Right lobe of liver (tissue), 6 donors: ENCODE measurements at regions not wholly inside any gene's neighbourhood (a gene's known extent, or its start where the extent isn't known, plus 50 kb on each side); places are given as distances from the start of the nearest gene placed in this dataset.

Source experiments
- ATAC-seq, 4 donors: fragments of 200-7000 bp; cut with Tn5 transposase; one replicate each; pipeline ENCODE4 v1.9.1; 2020; ENCODE audit warnings: mild to moderate bottlenecking in 4 of 4, moderate library complexity in 4 of 4
- DNase-seq, 3 donors: peaks; one replicate each; pipeline ENCODE4 v3.0.0-alpha.2; 2020
- H3K27ac ChIP-seq, 3 donors: fragments of 200-600 bp; one replicate each; pipeline ENCODE4 v1.8.0; 2022
- H3K27me3 ChIP-seq, 2 donors: fragments of 200-600 bp; one replicate each; pipeline ENCODE4 v1.8.0; 2022
- H3K36me3 ChIP-seq, 4 donors: fragments of 200-600 bp; sonication (generic) in 1 of 4; one replicate each; pipeline versions ENCODE4 v1.5.1 to v1.8.0; 2017 to 2022; ENCODE audit warnings: control low read depth in 1 of 4
- H3K4me1 ChIP-seq, 4 donors: fragments of 200-600 bp; sonication (generic) in 1 of 4; one replicate each; pipeline versions ENCODE4 v1.5.1 to v1.8.0; 2017 to 2022; ENCODE audit warnings: control low read depth in 1 of 4
- H3K4me3 ChIP-seq, 3 donors: fragments of 200-600 bp; one replicate each; pipeline ENCODE4 v1.8.0; 2022
- H3K9me3 ChIP-seq, 4 donors: fragments of 200-600 bp; sonication (generic) in 1 of 4; one replicate each; pipeline versions ENCODE4 v1.5.1 to v1.8.0; 2017 to 2022; ENCODE audit warnings: control low read depth in 1 of 4
- CTCF ChIP-seq, 4 donors: fragments of 200-600 bp in 3 of 4; fragments of 450-650 bp in 1 of 4; IDR thresholded peaks; one replicate each; pipeline versions ENCODE4 v1.5.1 to v1.8.0; 2016 to 2022; ENCODE audit warnings: antibody characterized with exemption in 4 of 4, mild to moderate bottlenecking in 2 of 4
- POLR2A ChIP-seq: fragments of 450-650 bp; IDR thresholded peaks from one replicate; pipeline ENCODE4 v1.6.1; 2017; ENCODE audit warnings: antibody characterized with exemption, mild to moderate bottlenecking
- WGBS: methylation state at CpG from one replicate; pipeline ENCODE4 v1.1.6; 2018; ENCODE audit warnings: low coverage, low lambda C conversion rate; ENCODE audit not compliant: insufficient coverage; ENCODE audit errors: missing lambda C conversion rate; 5-methylcytosine and 5-hydroxymethylcytosine counted together
- intact Hi-C, 2 donors: fragments of 100-400 bp; cut with DNase I; formaldehyde crosslinking; loops; one replicate each; pipeline versions ENCODE4 v1.11.2 to v1.14.1; 2022
- donor health status: DM: no; HTN: yes; CAD: no.
- donor health status: DM: no; HTN: no; CAD: no.
- donor health status: DM: no; HTN: no; CAD: no.
- donor health status: DM: no; HTN: yes; CAD: no.
- donor health status: DM: no; HTN: yes; CAD: no.

- H3K36me3 ChIP-seq = no peaks in the 10 kb centered on the region
- no peaks in the 10 kb centered on the region for H3K9me3 ChIP-seq
- no peaks in the 10 kb centered on the region for H3K27me3 ChIP-seq
- H3K27ac ChIP-seq = no peak overlapping the region
- DNase-seq (no peak), ATAC-seq (no peak)
- WGBS = 67% methylated on average over 1 of the region's 1 CpG
- no peaks in the 10 kb centered on the region for H3K4me1 ChIP-seq
- intact Hi-C loops = no loop called here
- TF ChIP-seq CTCF (IDR thresholded peaks at IDR 0.05) = no peak
- TF ChIP-seq POLR2A = no peak
- H3K4me3 ChIP-seq = no peak overlapping the region
Observed at GRCh38 chr2:225182126-225182525, 139.9 kb upstream of the DOCK10 start.

GRCh38 chr2:225177098-225177497 is 134.8 kb upstream of the DOCK10 start:
- no peaks in the 10 kb centered on the region for H3K36me3 ChIP-seq
- H3K27ac ChIP-seq = no peak overlapping the region
- no peak overlapping the region for H3K4me3 ChIP-seq
- H3K4me1 ChIP-seq = no peaks in the 10 kb centered on the region
- DNase-seq (no peak), ATAC-seq (no peak)
- TF ChIP-seq CTCF (IDR thresholded peaks at IDR 0.05) (no peak), POLR2A (no peak)
- intact Hi-C loops = no loop called here
- 64% methylated on average over 1 of the region's 1 CpG for WGBS
- H3K27me3 ChIP-seq = no peaks in the 10 kb centered on the region
- H3K9me3 ChIP-seq = no peaks in the 10 kb centered on the region

- intact Hi-C loops = no loop called here
- Histone ChIP-seq H3K9me3 (no peaks in the 10 kb centered on the region), H3K4me3 (no peak overlapping the region), H3K36me3 (no peaks in the 10 kb centered on the region), H3K27ac (no peak overlapping the region), H3K4me1 (no peaks in the 10 kb centered on the region), H3K27me3 (no peaks in the 10 kb centered on the region)
- ATAC-seq (no peak), DNase-seq (no peak)
- 82% methylated on average over 2 of the region's 3 CpGs for WGBS
- no peak for TF ChIP-seq POLR2A
- no peak for TF ChIP-seq CTCF (IDR thresholded peaks at IDR 0.05)
Observed at GRCh38 chr2:225173909-225174308, 131.6 kb upstream of the DOCK10 start.

GRCh38 chr2:225171350-225171749 is 129.1 kb upstream of the DOCK10 start:
- peak; percentile 41 to 50 (median 46) for ATAC-seq
- H3K36me3 ChIP-seq = no peaks in the 10 kb centered on the region
- 46% methylated on average over 6 of the region's 6 CpGs for WGBS
- no peak overlapping the region for H3K27ac ChIP-seq
- no peak overlapping the region for H3K4me3 ChIP-seq
- intact Hi-C loops = no loop called here
- H3K9me3 ChIP-seq = no peaks in the 10 kb centered on the region
- TF ChIP-seq POLR2A (no peak), CTCF (IDR thresholded peaks at IDR 0.05) (no peak)
- no peaks in the 10 kb centered on the region for H3K27me3 ChIP-seq
- DNase-seq = no peak
- no peaks in the 10 kb centered on the region for H3K4me1 ChIP-seq

GRCh38 chr2:225170162-225170561 is 127.9 kb upstream of the DOCK10 start:
- Histone ChIP-seq H3K9me3 (no peaks in the 10 kb centered on the region), H3K4me3 (no peak overlapping the region), H3K36me3 (no peaks in the 10 kb centered on the region), H3K27me3 (no peaks in the 10 kb centered on the region), H3K27ac (no peak overlapping the region), H3K4me1 (no peaks in the 10 kb centered on the region)
- no peak for TF ChIP-seq POLR2A
- TF ChIP-seq CTCF (IDR thresholded peaks at IDR 0.05) = no peak
- 64% methylated on average over 1 of the region's 1 CpG for WGBS
- no peak for ATAC-seq
- DNase-seq = no peak
- intact Hi-C loops = no loop called here
